ENCODE measurements at regions not wholly inside any gene's neighbourhood (a gene's known extent, or its start where the extent isn't known, plus 50 kb on each side); places are given as distances from the start of the nearest gene placed in this dataset.

GRCh38 chr2:71997843-71998242 is 149.8 kb downstream of the CYP26B1 start:
- TF ChIP-seq CTCF (IDR thresholded peaks at IDR 0.05) = no peak
- TF ChIP-seq EZH2phosphoT487 (IDR thresholded peaks at IDR 0.05) = no peak
- TF ChIP-seq EZH2 (IDR thresholded peaks at IDR 0.05) = no peak

Measured in neural progenitor cell (in vitro differentiated cells).